Left lung (tissue), 4 donors: ENCODE measurements at regions not wholly inside any gene's neighbourhood (a gene's known extent, or its start where the extent isn't known, plus 50 kb on each side); places are given as distances from the start of the nearest gene placed in this dataset.

ENCODE experiments used
- ATAC-seq: fragments of 200-7000 bp; cut with Tn5 transposase; one replicate; pipeline ENCODE4 v1.9.1; 2020; ENCODE audit warnings: moderate library complexity
- DNase-seq, 4 donors: peaks; one replicate each; pipeline ENCODE4 v3.0.0-alpha.2; 2013 to 2020
- H3K27ac ChIP-seq, 2 donors: fragments of 200-600 bp; sonication (generic) in 1 of 2; one replicate each; pipeline versions ENCODE4 v1.5.0 to v1.8.0; 2020 to 2021
- H3K27me3 ChIP-seq, 2 donors: fragments of 200-600 bp; sonication (generic) in 1 of 2; one replicate each; pipeline versions ENCODE4 v1.5.0 to v1.8.0; 2020 to 2021
- H3K36me3 ChIP-seq, 2 donors: fragments of 200-600 bp; sonication (generic) in 1 of 2; one replicate each; pipeline versions ENCODE4 v1.5.0 to v1.8.0; 2020 to 2021
- H3K4me1 ChIP-seq, 2 donors: fragments of 200-600 bp; one replicate each; pipeline ENCODE4 v1.8.0; 2021
- H3K4me3 ChIP-seq, 2 donors: fragments of 200-600 bp; sonication (generic) in 1 of 2; one replicate each; pipeline versions ENCODE4 v1.5.0 to v1.8.0; 2020 to 2021; ENCODE audit warnings: mild to moderate bottlenecking in 1 of 2
- H3K9me3 ChIP-seq, 2 donors: fragments of 200-600 bp; sonication (generic) in 1 of 2; one replicate each; pipeline versions ENCODE4 v1.5.0 to v1.8.0; 2020 to 2021
- CTCF ChIP-seq, 2 donors: fragments of 200-600 bp; sonication (generic) in 1 of 2; IDR thresholded peaks; one replicate each; pipeline versions ENCODE4 v1.5.0 to v1.8.0; 2021; ENCODE audit warnings: antibody characterized with exemption in 2 of 2
- intact Hi-C, 2 donors: fragments of 100-400 bp; cut with DNase I; formaldehyde crosslinking; loops; one replicate each; pipeline versions ENCODE4 v1.11.2 to v1.14.2; 2022
- donor health status: DM: no; HTN: yes; CAD: no.
- donor health status: DM: no; HTN: no; CAD: no.

- ATAC-seq (no peak), DNase-seq (no peak)
- no peak for TF ChIP-seq CTCF (IDR thresholded peaks at IDR 0.05)
- no peaks in the 10 kb centered on the region for H3K4me1 ChIP-seq
- H3K27me3 ChIP-seq: no peaks in the 10 kb centered on the region
- H3K27ac ChIP-seq: no peak overlapping the region
- H3K9me3 ChIP-seq: no peaks in the 10 kb centered on the region
- H3K36me3 ChIP-seq: no peaks in the 10 kb centered on the region
- intact Hi-C loops: no loop called here
- no peak overlapping the region for H3K4me3 ChIP-seq
Measured at GRCh38 chr6:152854086-152854795, 103.6 kb downstream of the VIP start.

DNA sequence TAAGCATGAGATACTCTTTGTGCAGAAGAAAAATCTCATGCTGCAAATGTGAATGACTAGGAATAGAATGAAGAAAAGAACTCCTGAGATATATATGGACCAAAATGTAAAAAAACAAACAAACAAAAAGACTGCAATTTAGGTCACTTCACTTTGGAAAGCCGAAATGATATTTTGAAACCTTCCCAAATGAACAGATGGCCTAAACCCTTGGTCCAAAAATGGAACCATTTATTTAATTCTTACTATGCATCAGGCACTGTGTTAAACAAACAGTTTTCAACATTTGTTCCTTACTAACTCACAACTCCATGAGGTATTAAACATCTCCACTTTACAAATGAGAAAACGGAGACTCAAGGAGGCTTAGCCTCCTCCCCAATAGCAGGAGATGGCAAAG, 107.5 kb downstream of the VIP start:
- no peaks in the 10 kb centered on the region for H3K27me3 ChIP-seq
- H3K4me1 ChIP-seq: no peaks in the 10 kb centered on the region
- H3K9me3 ChIP-seq: no peaks in the 10 kb centered on the region
- H3K36me3 ChIP-seq: no peaks in the 10 kb centered on the region
- H3K27ac ChIP-seq: no peak overlapping the region
- intact Hi-C loops: no loop called here
- TF ChIP-seq CTCF (IDR thresholded peaks at IDR 0.05): no peak
- H3K4me3 ChIP-seq: no peak overlapping the region
- ATAC-seq (no peak), DNase-seq (no peak)

- Histone ChIP-seq H3K27ac (no peak overlapping the region), H3K4me3 (no peak overlapping the region), H3K36me3 (no peaks in the 10 kb centered on the region), H3K9me3 (no peaks in the 10 kb centered on the region), H3K27me3 (no peaks in the 10 kb centered on the region), H3K4me1 (no peaks in the 10 kb centered on the region)
- TF ChIP-seq CTCF (IDR thresholded peaks at IDR 0.05): no peak
- ATAC-seq (no peak), DNase-seq (no peak)
- intact Hi-C loops: no loop called here
Measured at GRCh38 chr6:152859225-152859624, 108.6 kb downstream of the VIP start.

- Histone ChIP-seq H3K27me3 (no peaks in the 10 kb centered on the region), H3K27ac (no peak overlapping the region), H3K4me1 (no peaks in the 10 kb centered on the region), H3K9me3 (no peaks in the 10 kb centered on the region), H3K4me3 (no peak overlapping the region), H3K36me3 (no peaks in the 10 kb centered on the region)
- ATAC-seq: peak; percentile 88
- TF ChIP-seq CTCF (IDR thresholded peaks at IDR 0.05): peak; percentile 44 to 60
- intact Hi-C loops: loop anchor here in 1 of 2 donors (5.0 to 10.0 kb wide), 2 partner anchors 84 to 151 kb away; no protein-coding TSS in a partner anchor
- DNase-seq: peak in 3 of 4 donors; percentile 34 to 68 (median 49)
Measured at GRCh38 chr6:152863618-152864326, 113.2 kb downstream of the VIP start.

DNA sequence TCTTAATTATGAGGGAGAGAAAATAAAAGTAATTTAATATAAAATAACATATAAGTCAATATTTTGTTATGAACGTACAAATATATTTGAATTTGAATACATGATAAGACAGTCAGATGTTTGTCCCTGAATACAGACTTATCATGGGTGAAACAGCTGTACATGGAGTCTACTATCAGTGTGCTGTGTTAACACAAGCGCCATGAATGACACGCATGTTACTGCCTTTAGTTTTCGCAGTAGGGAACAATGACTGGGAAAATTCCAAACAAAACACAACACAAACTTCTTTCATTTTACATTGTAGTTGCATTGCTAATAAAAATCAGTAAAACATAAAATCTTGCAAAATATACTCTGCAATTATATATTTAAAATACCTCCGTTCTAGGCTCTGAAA, 108.6 kb downstream of the FBXO5 start:
- Histone ChIP-seq H3K27me3 (no peaks in the 10 kb centered on the region), H3K27ac (no peak overlapping the region), H3K9me3 (no peaks in the 10 kb centered on the region), H3K36me3 (no peaks in the 10 kb centered on the region), H3K4me3 (no peak overlapping the region), H3K4me1 (no peaks in the 10 kb centered on the region)
- ATAC-seq (no peak), DNase-seq (no peak)
- no peak for TF ChIP-seq CTCF (IDR thresholded peaks at IDR 0.05)
- intact Hi-C loops: no loop called here
